HepG2 (cell line): ENCODE measurements at regions not wholly inside any gene's neighbourhood (a gene's known extent, or its start where the extent isn't known, plus 50 kb on each side); places are given as distances from the start of the nearest gene placed in this dataset.

Experiments
- ATF7-NPFF ChIP-seq: sonication (generic); formaldehyde crosslinking; IDR thresholded peaks from 2 replicates; pipeline ENCODE4 v1.8.1; 2023; ENCODE audit warnings: mild to moderate bottlenecking, low read depth, missing genetic modification reagents, moderate library complexity
- ELF4 ChIP-seq: sonication (generic); formaldehyde crosslinking; IDR thresholded peaks from 2 replicates; pipeline ENCODE4 v1.5.0; 2020; ENCODE audit warnings: missing genetic modification reagents, mild to moderate bottlenecking, moderate library complexity, borderline replicate concordance
- RCOR2 ChIP-seq: IDR thresholded peaks from 2 replicates; pipeline ENCODE4 v1.6.1; 2016; ENCODE audit warnings: missing biosample characterization, missing genetic modification reagents
- ZNF263 ChIP-seq: sonication (generic); formaldehyde crosslinking; IDR thresholded peaks from 2 replicates; pipeline ENCODE4 v1.4.0; 2020; ENCODE audit warnings: missing genetic modification reagents
- ZNF720 ChIP-seq: sonication (generic); formaldehyde crosslinking; IDR thresholded peaks from 2 replicates; pipeline ENCODE4 v1.4.0; 2020; ENCODE audit warnings: missing genetic modification reagents
- TF ChIP-seq, protein P1 (sequence below): sonication (generic); formaldehyde crosslinking; IDR thresholded peaks from 2 replicates; pipeline ENCODE4 v1.4.0; 2020; ENCODE audit warnings: missing genetic modification reagents, low read depth, mild to moderate bottlenecking, borderline replicate concordance

DNA sequence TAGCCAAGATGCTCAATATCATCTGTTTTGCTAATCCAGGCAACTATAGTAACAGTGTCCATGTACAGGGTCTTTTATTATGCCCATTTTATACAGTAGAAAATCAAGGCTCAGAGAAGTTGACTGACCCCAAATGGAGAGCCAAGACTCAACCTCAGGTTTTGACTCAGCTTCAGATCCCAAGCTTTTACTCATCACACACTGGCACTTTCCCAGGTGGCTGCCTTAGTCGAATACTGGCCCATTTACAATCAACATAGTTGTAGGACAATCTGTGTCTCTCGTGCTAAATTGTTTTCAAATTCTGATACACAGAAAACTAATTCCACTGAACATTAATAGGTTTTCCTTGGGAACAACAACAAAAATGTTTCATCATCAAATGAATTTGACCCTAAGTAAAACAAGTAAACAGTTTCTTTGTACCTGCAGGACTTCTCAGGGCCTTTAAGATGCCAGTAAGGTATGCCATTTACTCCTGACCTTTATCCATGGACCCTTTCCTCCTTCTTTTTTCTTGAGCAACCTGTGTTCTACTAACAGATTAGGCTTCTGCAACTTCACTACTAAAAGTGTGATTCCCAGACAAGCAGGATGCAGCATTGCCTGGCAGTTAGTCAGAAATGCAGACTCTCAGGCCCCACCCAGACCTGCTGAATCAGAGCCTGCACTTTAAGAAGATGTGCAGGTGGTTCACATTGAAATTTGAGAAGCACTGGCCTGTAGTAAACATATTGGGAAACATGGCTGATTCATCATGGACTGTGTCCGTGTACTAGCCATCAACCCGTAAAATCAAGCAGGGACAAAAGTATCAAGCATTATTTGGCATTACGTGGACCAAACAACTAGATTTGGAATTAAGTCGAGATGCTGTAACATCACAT lies 128.8 kb downstream of the RRAGC start:
- TF ChIP-seq, protein P1, sequence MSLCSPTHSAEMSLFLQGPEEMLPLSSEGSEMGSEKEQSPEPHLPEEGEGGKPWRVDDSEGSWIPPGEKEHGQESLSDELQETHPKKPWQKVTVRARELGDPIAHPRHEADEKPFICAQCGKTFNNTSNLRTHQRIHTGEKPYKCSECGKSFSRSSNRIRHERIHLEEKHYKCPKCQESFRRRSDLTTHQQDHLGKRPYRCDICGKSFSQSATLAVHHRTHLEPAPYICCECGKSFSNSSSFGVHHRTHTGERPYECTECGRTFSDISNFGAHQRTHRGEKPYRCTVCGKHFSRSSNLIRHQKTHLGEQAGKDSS (CRISPR knock-in tag): no peak
- no peak for TF ChIP-seq ELF4 (CRISPR knock-in tag)
- TF ChIP-seq ZNF263 (CRISPR knock-in tag): no peak
- TF ChIP-seq RCOR2 (CRISPR knock-in tag): no peak
- TF ChIP-seq ATF7-NPFF (CRISPR knock-in tag): no peak
- TF ChIP-seq ZNF720 (CRISPR knock-in tag): no peak
